NCI-H2171 treated with DMSO at 0.1 percent for 48 hours (cell line): ENCODE measurements at regions not wholly inside any gene's neighbourhood (a gene's known extent, or its start where the extent isn't known, plus 50 kb on each side); places are given as distances from the start of the nearest gene placed in this dataset.
"Not testable (repeated sequence)": the region's sequence is repeated elsewhere in the genome, so short reads cannot be mapped to it uniquely, and the experiment has no call there.

Source experiments
- DNase-seq: peaks from one replicate; lab custom pipeline; 2025; lab: John Stamatoyannopoulos, UW

- DNase-seq = not testable (repeated sequence)
Observed at GRCh38 chr10:46749003-46749402, 162.2 kb upstream of the PTPN20 start.

GRCh38 chr10:46749470-46749869 is 161.8 kb upstream of the PTPN20 start:
- not testable (repeated sequence) for DNase-seq

GRCh38 chr10:46753763-46754162 is 157.5 kb upstream of the PTPN20 start:
- not testable (repeated sequence) for DNase-seq

- not testable (repeated sequence) for DNase-seq
Observed at GRCh38 chr10:46761471-46761870, 149.8 kb upstream of the PTPN20 start.

GRCh38 chr10:46768515-46769291 is 142.5 kb upstream of the PTPN20 start:
- not testable (repeated sequence) for DNase-seq

- DNase-seq = not testable (repeated sequence)
Observed at GRCh38 chr10:46773178-46773896, 137.9 kb upstream of the PTPN20 start.

- not testable (repeated sequence) for DNase-seq
Observed at GRCh38 chr10:46773897-46774236, 137.4 kb upstream of the PTPN20 start.

GRCh38 chr10:46774366-46774765 is 136.9 kb upstream of the PTPN20 start:
- not testable (repeated sequence) for DNase-seq

GRCh38 chr10:46774945-46775667 is 136.1 kb upstream of the PTPN20 start:
- DNase-seq = not testable (repeated sequence)

- not testable (repeated sequence) for DNase-seq
Observed at GRCh38 chr10:46775668-46776059, 135.6 kb upstream of the PTPN20 start.

- not testable (repeated sequence) for DNase-seq
Observed at GRCh38 chr10:46779571-46779970, 131.7 kb upstream of the PTPN20 start.

- not testable (repeated sequence) for DNase-seq
Observed at GRCh38 chr10:46780164-46780563, 131.1 kb upstream of the PTPN20 start.

- DNase-seq = not testable (repeated sequence)
Observed at GRCh38 chr10:46781001-46781400, 130.2 kb upstream of the PTPN20 start.

GRCh38 chr10:46782001-46782874 is 129.0 kb upstream of the PTPN20 start:
- not testable (repeated sequence) for DNase-seq

GRCh38 chr10:46784665-46785064 is 126.6 kb upstream of the PTPN20 start:
- not testable (repeated sequence) for DNase-seq

- DNase-seq = not testable (repeated sequence)
Observed at GRCh38 chr10:46786125-46786517, 125.1 kb upstream of the PTPN20 start.

GRCh38 chr10:46786518-46787320 is 124.5 kb upstream of the PTPN20 start:
- peak; percentile 67 for DNase-seq

GRCh38 chr10:46787321-46787615 is 124.0 kb upstream of the PTPN20 start:
- peak; percentile 32 for DNase-seq

GRCh38 chr10:46792657-46793357 is 118.4 kb upstream of the PTPN20 start:
- DNase-seq = not testable (repeated sequence)

- DNase-seq = not testable (repeated sequence)
Observed at GRCh38 chr10:46796351-46796750, 114.9 kb upstream of the PTPN20 start.
